SK-N-SH (cell line): ENCODE measurements at regions not wholly inside any gene's neighbourhood (a gene's known extent, or its start where the extent isn't known, plus 50 kb on each side); places are given as distances from the start of the nearest gene placed in this dataset.

Source experiments
- CTCF ChIA-PET: fragments of 300-600, 350-600 bp; formaldehyde crosslinking; extraction: SDS; loops from one replicate; lab custom pipeline; 2021; lab: Yijun Ruan, JAX
- POLR2A ChIA-PET: fragments of 350-600 bp; sonication (Branson Sonifier 250); formaldehyde crosslinking; extraction: SDS; loops from one replicate; lab custom pipeline; 2020; ENCODE audit warnings: antibody characterized with exemption, inconsistent platforms; lab: Yijun Ruan, JAX
- DNase-seq: peaks from one replicate; pipeline ENCODE4 v3.0.0; 2012
- H2AFZ ChIP-seq: fragments of 200-600 bp; sonication (generic); 2 replicates; pipeline ENCODE4 v1.8.1; 2016; ENCODE audit warnings: antibody characterized with exemption, mild to moderate bottlenecking, low read depth
- H3F3A ChIP-seq: fragments of 200-600 bp; sonication (generic); replicated peaks from 2 replicates; pipeline ENCODE3; 2016; ENCODE audit warnings: antibody characterized with exemption, mild to moderate bottlenecking; ENCODE audit not compliant: insufficient read depth
- H3K27ac ChIP-seq, 2 experiments: fragments of 200-500 bp in 1 of 2; fragments of 200-600 bp in 1 of 2; sonication (Bioruptor generic) in 1 of 2; sonication (generic), shearing (Covaris generic) in 1 of 2; 2 replicates each; pipeline versions ENCODE4 v1.5.1 to v1.6.1; 2014 to 2016; ENCODE audit warnings: low read depth in 2 of 2, inconsistent platforms in 1 of 2, low read length in 1 of 2, mild to moderate bottlenecking in 1 of 2, mixed read lengths in 1 of 2
- H3K27me3 ChIP-seq: fragments of 200-600 bp; sonication (generic), shearing (Covaris generic); 2 replicates; pipeline ENCODE4 v1.6.1; 2016; ENCODE audit warnings: mixed run types; ENCODE audit not compliant: insufficient read depth
- H3K36me3 ChIP-seq, 2 experiments: fragments of 200-500 bp in 1 of 2; fragments of 200-600 bp in 1 of 2; sonication (Bioruptor generic) in 1 of 2; sonication (generic) in 1 of 2; replicated peaks in 1 of 2; 2 replicates each; pipeline versions ENCODE3 to v1.5.1; 2014 to 2016; ENCODE audit warnings: low read length in 1 of 2, mild to moderate bottlenecking in 1 of 2; ENCODE audit not compliant: insufficient read depth in 2 of 2, control insufficient read depth in 1 of 2
- H3K4me1 ChIP-seq, 2 experiments: fragments of 200-500 bp in 1 of 2; fragments of 200-600 bp in 1 of 2; sonication (Bioruptor generic) in 1 of 2; sonication (generic), shearing (Covaris generic) in 1 of 2; 2 replicates each; pipeline versions ENCODE4 v1.5.1 to v1.6.1; 2014 to 2016; ENCODE audit warnings: low read depth in 1 of 2, low read length in 1 of 2, mixed run types in 1 of 2; ENCODE audit not compliant: insufficient read depth in 2 of 2, control insufficient read depth in 1 of 2
- H3K4me2 ChIP-seq: fragments of 200-600 bp; sonication (generic), shearing (Covaris generic); 2 replicates; pipeline ENCODE4 v1.6.1; 2017; ENCODE audit warnings: mixed run types
- H3K4me3 ChIP-seq, 2 experiments: fragments of 200-500 bp in 1 of 2; fragments of 200-600 bp in 1 of 2; sonication (Bioruptor generic) in 1 of 2; sonication (generic), shearing (Covaris generic) in 1 of 2; 2 replicates each; pipeline versions ENCODE4 v1.5.1 to v1.8.1; 2014 to 2016; ENCODE audit warnings: low read depth in 2 of 2, inconsistent platforms in 1 of 2, low read length in 1 of 2, mild to moderate bottlenecking in 1 of 2, mixed read lengths in 1 of 2, moderate library complexity in 1 of 2
- H3K79me2 ChIP-seq: fragments of 200-600 bp; sonication (generic); 2 replicates; pipeline ENCODE4 v1.8.1; 2017; ENCODE audit warnings: mild to moderate bottlenecking; ENCODE audit not compliant: insufficient read depth
- H3K9ac ChIP-seq: fragments of 200-600 bp; sonication (generic); 2 replicates; pipeline ENCODE4 v1.6.1; 2017; ENCODE audit warnings: mixed run types
- H3K9me2 ChIP-seq: fragments of 200-600 bp; sonication (generic); 2 replicates; pipeline ENCODE4 v1.6.1; 2017; ENCODE audit warnings: mixed run types
- H3K9me3 ChIP-seq: fragments of 200-600 bp; sonication (generic); 2 replicates; pipeline ENCODE4 v1.6.1; 2017; ENCODE audit warnings: mixed run types, mild to moderate bottlenecking, moderate library complexity
- H4K20me1 ChIP-seq: fragments of 200-600 bp; sonication (generic); 2 replicates; pipeline ENCODE4 v1.6.1; 2017; ENCODE audit warnings: mild to moderate bottlenecking, mixed run types; ENCODE audit not compliant: insufficient read depth
- ELF1 ChIP-seq: IDR thresholded peaks from 2 replicates; pipeline ENCODE4 v1.4.0; 2012
- EP300 ChIP-seq, 2 experiments: IDR thresholded peaks; 2 replicates each; pipeline versions ENCODE4 v1.4.0 to v1.6.1; 2012; ENCODE audit warnings: borderline replicate concordance in 1 of 2, low read depth in 1 of 2, low read length in 1 of 2
- EZH2phosphoT487 ChIP-seq: fragments of 200-600 bp; sonication (generic); IDR thresholded peaks from 2 replicates; pipeline ENCODE4 v1.6.1; 2017; ENCODE audit warnings: low read depth, mixed run types, mild to moderate bottlenecking, antibody characterized with exemption, moderate library complexity, borderline replicate concordance
- FOXM1 ChIP-seq: IDR thresholded peaks from 2 replicates; pipeline ENCODE4 v1.4.0; 2012; ENCODE audit warnings: low read depth, mild to moderate bottlenecking
- GABPA ChIP-seq: IDR thresholded peaks from 2 replicates; pipeline ENCODE4 v1.4.0; 2012; ENCODE audit warnings: low read depth, mild to moderate bottlenecking
- GATA2 ChIP-seq: sonication (generic); formaldehyde crosslinking; IDR thresholded peaks from 2 replicates; pipeline ENCODE4 v1.5.0; 2020; ENCODE audit warnings: mild to moderate bottlenecking, missing genetic modification reagents
- JUND ChIP-seq: IDR thresholded peaks from 2 replicates; pipeline ENCODE4 v1.4.0; 2012
- NFIC ChIP-seq: IDR thresholded peaks from 2 replicates; pipeline ENCODE4 v1.4.0; 2012; ENCODE audit warnings: borderline replicate concordance
- RCOR1 ChIP-seq: fragments of 150-350 bp; IDR thresholded peaks from 2 replicates; pipeline ENCODE4 v1.6.1; 2017; ENCODE audit warnings: antibody characterized with exemption, low read length
- RXRA ChIP-seq: IDR thresholded peaks from 2 replicates; pipeline ENCODE4 v1.4.0; 2012; ENCODE audit warnings: low read depth, mild to moderate bottlenecking, borderline replicate concordance
- TCF12 ChIP-seq: IDR thresholded peaks from 2 replicates; pipeline ENCODE4 v1.4.0; 2012
- WGBS: methylation state at CpG from one replicate; pipeline ENCODE4 v1.1.6; 2017; ENCODE audit warnings: low lambda C conversion rate; 5-methylcytosine and 5-hydroxymethylcytosine counted together
- TF ChIP-seq, protein P1 (sequence below): IDR thresholded peaks from 2 replicates; pipeline ENCODE4 v1.4.0; 2012; ENCODE audit warnings: low read depth, borderline replicate concordance
- TF ChIP-seq, protein P2 (sequence below): IDR thresholded peaks from 2 replicates; pipeline ENCODE4 v1.6.1; 2012; ENCODE audit warnings: mild to moderate bottlenecking, low read depth, low read length, moderate library complexity
- TF ChIP-seq, protein P3 (sequence below): IDR thresholded peaks from 2 replicates; pipeline ENCODE4; 2012

DNA sequence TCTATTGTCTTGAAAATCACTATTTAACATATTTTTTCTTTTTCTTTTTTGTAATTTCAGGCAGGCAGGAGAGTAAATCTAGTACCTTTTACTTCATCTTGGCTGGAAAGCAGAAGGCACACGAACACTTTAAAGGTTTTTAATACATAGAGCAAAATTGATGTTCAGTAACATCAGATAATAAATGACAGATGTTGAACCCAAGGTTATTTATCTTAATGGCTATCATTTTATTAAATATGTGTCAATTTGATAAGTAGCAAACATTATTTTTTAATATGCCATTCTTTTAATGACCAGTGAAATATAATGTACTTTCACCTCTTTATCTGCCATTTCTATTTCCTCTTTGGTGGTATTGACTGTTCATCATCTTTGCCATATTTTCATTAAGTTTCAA lies 381.2 kb downstream of the ARHGEF28 start:
- Histone ChIP-seq H3K9me3 (no peaks in the 10 kb centered on the region), H3K36me3 (no peaks in the 10 kb centered on the region), H3K79me2 (no peaks in the 10 kb centered on the region), H3K27ac (peak overlapping the region in 1 of 2 experiments; percentile 4; a peak in 1 of 4 replicates), H3K4me2 (no peak overlapping the region), H3K9me2 (no peaks in the 10 kb centered on the region), H3K9ac (no peak overlapping the region), H3K4me1 (peaks cover 0 to 8% of the 10 kb centered on the region in 2 experiments; a peak in 2 of 4 replicates), H3K4me3 (no peak overlapping the region), H3F3A (no peaks in the 10 kb centered on the region), H2AFZ (no peak overlapping the region), H4K20me1 (no peaks in the 10 kb centered on the region), H3K27me3 (no peaks in the 10 kb centered on the region)
- POLR2A ChIA-PET = no interaction called here
- TF ChIP-seq GATA2 (CRISPR knock-in tag) (0 out of 2 replicates have a peak, but pooled peaks have one; percentile 29), GABPA (no peak), EZH2phosphoT487 (no peak), EP300 (IDR thresholded peaks at IDR 0.05; ENCODE audit: borderline replicate concordance in 1 of 2, low read depth in 1 of 2, low read length in 1 of 2) (peak in 1 of 2 experiments; percentile 52; a peak in 2 of 4 replicates), FOXM1 (no peak), RXRA (no peak), JUND (no peak), ELF1 (no peak), TCF12 (no peak), RCOR1 (no peak), NFIC (no peak)
- TF ChIP-seq, protein P1, sequence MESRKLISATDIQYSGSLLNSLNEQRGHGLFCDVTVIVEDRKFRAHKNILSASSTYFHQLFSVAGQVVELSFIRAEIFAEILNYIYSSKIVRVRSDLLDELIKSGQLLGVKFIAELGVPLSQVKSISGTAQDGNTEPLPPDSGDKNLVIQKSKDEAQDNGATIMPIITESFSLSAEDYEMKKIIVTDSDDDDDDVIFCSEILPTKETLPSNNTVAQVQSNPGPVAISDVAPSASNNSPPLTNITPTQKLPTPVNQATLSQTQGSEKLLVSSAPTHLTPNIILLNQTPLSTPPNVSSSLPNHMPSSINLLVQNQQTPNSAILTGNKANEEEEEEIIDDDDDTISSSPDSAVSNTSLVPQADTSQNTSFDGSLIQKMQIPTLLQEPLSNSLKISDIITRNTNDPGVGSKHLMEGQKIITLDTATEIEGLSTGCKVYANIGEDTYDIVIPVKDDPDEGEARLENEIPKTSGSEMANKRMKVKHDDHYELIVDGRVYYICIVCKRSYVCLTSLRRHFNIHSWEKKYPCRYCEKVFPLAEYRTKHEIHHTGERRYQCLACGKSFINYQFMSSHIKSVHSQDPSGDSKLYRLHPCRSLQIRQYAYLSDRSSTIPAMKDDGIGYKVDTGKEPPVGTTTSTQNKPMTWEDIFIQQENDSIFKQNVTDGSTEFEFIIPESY = no peak
- TF ChIP-seq, protein P2, sequence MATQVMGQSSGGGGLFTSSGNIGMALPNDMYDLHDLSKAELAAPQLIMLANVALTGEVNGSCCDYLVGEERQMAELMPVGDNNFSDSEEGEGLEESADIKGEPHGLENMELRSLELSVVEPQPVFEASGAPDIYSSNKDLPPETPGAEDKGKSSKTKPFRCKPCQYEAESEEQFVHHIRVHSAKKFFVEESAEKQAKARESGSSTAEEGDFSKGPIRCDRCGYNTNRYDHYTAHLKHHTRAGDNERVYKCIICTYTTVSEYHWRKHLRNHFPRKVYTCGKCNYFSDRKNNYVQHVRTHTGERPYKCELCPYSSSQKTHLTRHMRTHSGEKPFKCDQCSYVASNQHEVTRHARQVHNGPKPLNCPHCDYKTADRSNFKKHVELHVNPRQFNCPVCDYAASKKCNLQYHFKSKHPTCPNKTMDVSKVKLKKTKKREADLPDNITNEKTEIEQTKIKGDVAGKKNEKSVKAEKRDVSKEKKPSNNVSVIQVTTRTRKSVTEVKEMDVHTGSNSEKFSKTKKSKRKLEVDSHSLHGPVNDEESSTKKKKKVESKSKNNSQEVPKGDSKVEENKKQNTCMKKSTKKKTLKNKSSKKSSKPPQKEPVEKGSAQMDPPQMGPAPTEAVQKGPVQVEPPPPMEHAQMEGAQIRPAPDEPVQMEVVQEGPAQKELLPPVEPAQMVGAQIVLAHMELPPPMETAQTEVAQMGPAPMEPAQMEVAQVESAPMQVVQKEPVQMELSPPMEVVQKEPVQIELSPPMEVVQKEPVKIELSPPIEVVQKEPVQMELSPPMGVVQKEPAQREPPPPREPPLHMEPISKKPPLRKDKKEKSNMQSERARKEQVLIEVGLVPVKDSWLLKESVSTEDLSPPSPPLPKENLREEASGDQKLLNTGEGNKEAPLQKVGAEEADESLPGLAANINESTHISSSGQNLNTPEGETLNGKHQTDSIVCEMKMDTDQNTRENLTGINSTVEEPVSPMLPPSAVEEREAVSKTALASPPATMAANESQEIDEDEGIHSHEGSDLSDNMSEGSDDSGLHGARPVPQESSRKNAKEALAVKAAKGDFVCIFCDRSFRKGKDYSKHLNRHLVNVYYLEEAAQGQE = no peak
- TF ChIP-seq, protein P3, sequence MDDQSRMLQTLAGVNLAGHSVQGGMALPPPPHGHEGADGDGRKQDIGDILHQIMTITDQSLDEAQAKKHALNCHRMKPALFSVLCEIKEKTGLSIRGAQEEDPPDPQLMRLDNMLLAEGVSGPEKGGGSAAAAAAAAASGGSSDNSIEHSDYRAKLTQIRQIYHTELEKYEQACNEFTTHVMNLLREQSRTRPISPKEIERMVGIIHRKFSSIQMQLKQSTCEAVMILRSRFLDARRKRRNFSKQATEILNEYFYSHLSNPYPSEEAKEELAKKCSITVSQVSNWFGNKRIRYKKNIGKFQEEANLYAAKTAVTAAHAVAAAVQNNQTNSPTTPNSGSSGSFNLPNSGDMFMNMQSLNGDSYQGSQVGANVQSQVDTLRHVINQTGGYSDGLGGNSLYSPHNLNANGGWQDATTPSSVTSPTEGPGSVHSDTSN = no peak
- WGBS = 0% methylated on average over 1 of the region's 1 CpG
- CTCF ChIA-PET = interaction anchor here (1.6 kb wide), 1 partner anchor 26 kb away, joined by 4 read pairs; no protein-coding TSS in a partner anchor
- DNase-seq = no peak
